Naive B cell (primary cell): ENCODE measurements at regions not wholly inside any gene's neighbourhood (a gene's known extent, or its start where the extent isn't known, plus 50 kb on each side); places are given as distances from the start of the nearest gene placed in this dataset.
"Not testable (repeated sequence)": the region's sequence is repeated elsewhere in the genome, so short reads cannot be mapped to it uniquely, and the experiment has no call there.

ENCODE experiments used
- ATAC-seq, 2 donors: fragments of 150-1000 bp; cut with Tn5 transposase; 2 replicates each; pipeline ENCODE4 v1.10.0; 2021; ENCODE audit warnings: low read depth in 2 of 2, mild to moderate bottlenecking in 2 of 2, moderate library complexity in 2 of 2
- DNase-seq: peaks from one replicate; pipeline ENCODE4 v3.0.0; 2022
- H3K27ac Mint-ChIP-seq, 6 donors: one replicate each; pipeline ENCODE4 v1.8.0; 2020 to 2022; ENCODE audit warnings: mild to moderate bottlenecking in 6 of 6, mixed read lengths in 6 of 6, moderate library complexity in 5 of 6, inconsistent platforms in 2 of 6
- H3K27me3 Mint-ChIP-seq, 3 donors: one replicate each; pipeline ENCODE4 v1.8.0; 2021 to 2022; ENCODE audit warnings: mixed read lengths in 3 of 3, mild to moderate bottlenecking in 1 of 3
- H3K36me3 Mint-ChIP-seq, 2 donors: one replicate each; pipeline ENCODE4 v1.8.0; 2020 to 2022; ENCODE audit warnings: mixed read lengths in 2 of 2, inconsistent platforms in 1 of 2, mild to moderate bottlenecking in 1 of 2
- H3K4me1 Mint-ChIP-seq, 3 donors: one replicate each; pipeline ENCODE4 v1.8.0; 2020 to 2022; ENCODE audit warnings: mixed read lengths in 3 of 3, inconsistent platforms in 1 of 3, mild to moderate bottlenecking in 1 of 3, moderate library complexity in 1 of 3
- H3K4me3 Mint-ChIP-seq, 8 donors: one replicate each; pipeline ENCODE4 v1.8.0; 2020 to 2022; ENCODE audit warnings: mild to moderate bottlenecking in 8 of 8, mixed read lengths in 8 of 8, moderate library complexity in 8 of 8, inconsistent platforms in 2 of 8
- H3K9me3 Mint-ChIP-seq, 7 donors: one replicate each; pipeline ENCODE4 v1.8.0; 2020 to 2022; ENCODE audit warnings: mixed read lengths in 7 of 7, mild to moderate bottlenecking in 5 of 7, inconsistent platforms in 2 of 7, moderate library complexity in 1 of 7

DNA sequence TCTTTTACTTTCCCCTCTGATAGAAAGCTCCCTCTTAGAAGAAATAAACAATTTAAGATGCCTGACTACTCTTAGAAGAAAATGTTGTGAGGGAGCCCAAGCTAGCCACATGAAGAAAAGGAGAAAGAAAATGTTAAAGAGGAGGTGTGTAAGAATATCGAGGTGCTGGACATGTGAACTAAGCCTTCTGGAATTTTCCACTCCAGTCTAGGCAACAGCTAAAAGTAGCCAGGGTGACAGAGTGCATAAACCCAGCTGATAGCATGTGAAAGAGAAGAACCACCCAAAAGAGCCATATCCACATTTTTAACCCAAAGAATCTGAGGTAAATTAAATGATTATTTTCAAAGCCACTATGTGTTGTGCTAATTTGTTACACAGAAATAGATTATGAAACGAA, 1690.6 kb upstream of the LRRTM3 start:
- ATAC-seq, result no peak
- Mint-ChIP-seq H3K27me3 (no peaks in the 10 kb centered on the region), H3K9me3 (peaks cover 0 to 10% (median 0%) of the 10 kb centered on the region in 7 donors), H3K4me3 (no peak overlapping the region), H3K27ac (no peak overlapping the region), H3K4me1 (no peaks in the 10 kb centered on the region), H3K36me3 (no peaks in the 10 kb centered on the region)
- no peak for DNase-seq

DNA sequence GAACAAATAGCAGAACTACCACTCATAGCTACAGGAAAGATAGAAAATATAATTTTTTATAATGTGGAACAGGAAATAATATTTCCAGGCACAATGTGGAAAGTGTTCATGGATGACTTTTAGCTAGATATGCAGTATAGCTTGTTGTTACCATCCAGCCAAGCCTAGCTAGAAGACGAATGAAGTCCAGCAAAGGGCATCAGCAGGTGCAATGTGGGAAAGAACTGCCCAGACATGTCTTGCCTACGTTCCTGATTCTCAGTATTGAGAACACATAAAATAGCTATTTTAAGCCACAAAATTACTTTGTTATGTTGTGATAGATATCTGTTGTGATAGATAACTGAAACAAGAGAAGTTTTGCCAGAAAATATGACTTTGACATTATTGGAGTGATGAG, 1690.0 kb upstream of the LRRTM3 start:
- no peaks in the 10 kb centered on the region for H3K27me3 Mint-ChIP-seq
- no peaks in the 10 kb centered on the region for H3K4me1 Mint-ChIP-seq
- peaks cover 0 to 10% (median 0%) of the 10 kb centered on the region in 7 donors for H3K9me3 Mint-ChIP-seq
- ATAC-seq (no peak), DNase-seq (no peak)
- H3K27ac Mint-ChIP-seq, result no peak overlapping the region
- no peak overlapping the region for H3K4me3 Mint-ChIP-seq
- no peaks in the 10 kb centered on the region for H3K36me3 Mint-ChIP-seq

DNA sequence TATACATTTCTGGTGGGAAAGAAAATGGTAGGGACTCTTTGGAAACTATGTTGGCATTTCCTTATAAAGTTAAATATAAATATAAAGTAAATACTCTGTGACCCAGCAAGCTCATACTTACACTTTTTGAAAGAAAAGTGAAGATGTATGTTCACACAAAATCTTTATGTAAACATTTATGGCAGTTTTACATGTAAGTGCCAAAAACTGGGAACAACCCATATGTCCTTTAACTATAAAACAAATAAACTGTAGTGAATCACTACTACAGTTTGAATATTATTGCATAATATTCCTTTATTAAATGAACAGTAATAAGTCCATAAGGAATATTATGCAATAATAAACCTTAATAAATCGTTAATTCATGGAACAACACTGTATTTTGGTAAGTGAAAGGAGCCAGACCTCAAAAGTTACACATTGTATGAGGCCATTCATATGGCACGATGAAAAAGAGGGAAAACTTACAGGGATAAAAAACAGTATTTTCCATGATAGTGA, 1660.3 kb upstream of the LRRTM3 start:
- Mint-ChIP-seq H3K27ac (no peak overlapping the region), H3K4me1 (no peaks in the 10 kb centered on the region), H3K9me3 (peaks cover 0 to 17% (median 5%) of the 10 kb centered on the region in 7 donors), H3K36me3 (no peaks in the 10 kb centered on the region), H3K27me3 (no peaks in the 10 kb centered on the region), H3K4me3 (no peak overlapping the region)
- no peak for DNase-seq
- no peak for ATAC-seq

DNA sequence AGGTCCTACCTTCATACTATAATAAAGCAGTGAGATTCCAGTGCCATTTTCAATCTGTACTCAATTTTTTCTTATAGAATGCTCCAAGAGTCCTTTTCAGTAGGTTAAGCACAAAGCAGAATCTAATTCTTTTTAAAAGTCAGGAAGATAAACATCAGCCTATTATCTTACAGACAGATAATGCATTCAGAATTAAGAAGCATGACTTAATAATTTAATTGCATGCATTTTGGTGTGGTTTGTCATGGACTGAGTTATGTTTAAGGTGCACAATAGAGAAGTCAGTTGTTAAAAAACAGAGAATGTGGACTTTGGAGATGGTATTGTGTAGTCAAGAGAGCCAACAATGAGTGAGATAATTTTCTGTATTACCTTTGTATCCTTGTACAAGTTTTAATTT, 1656.3 kb upstream of the LRRTM3 start:
- H3K27ac Mint-ChIP-seq, H3K4me3 Mint-ChIP-seq, H3K36me3 Mint-ChIP-seq, ATAC-seq, H3K4me1 Mint-ChIP-seq, DNase-seq, H3K9me3 Mint-ChIP-seq, H3K27me3 Mint-ChIP-seq: not testable (repeated sequence)

DNA sequence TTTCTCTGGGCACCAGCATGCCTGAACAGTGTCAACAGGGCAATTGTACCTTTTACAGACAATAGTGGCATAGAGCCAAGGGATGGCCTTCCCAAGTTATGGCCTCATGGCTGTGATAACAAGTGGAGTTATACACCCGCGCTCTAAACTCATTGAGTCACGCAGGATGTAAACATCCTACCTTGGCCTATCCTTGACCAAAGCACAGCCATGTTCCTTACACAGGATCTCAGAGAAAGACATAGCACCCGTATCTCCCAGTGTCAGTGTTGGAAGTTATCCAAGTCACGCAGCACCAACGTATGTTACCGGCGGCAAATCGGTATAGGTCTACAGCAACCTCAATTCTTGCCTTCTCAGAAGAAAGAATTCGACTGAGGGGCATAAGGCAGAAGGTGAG, 1654.9 kb upstream of the LRRTM3 start:
- no peak for ATAC-seq
- Mint-ChIP-seq H3K27me3 (no peaks in the 10 kb centered on the region), H3K27ac (no peak overlapping the region), H3K36me3 (no peaks in the 10 kb centered on the region), H3K4me1 (no peaks in the 10 kb centered on the region), H3K4me3 (no peak overlapping the region), H3K9me3 (peaks cover 0 to 6% (median 0%) of the 10 kb centered on the region in 7 donors)
- no peak for DNase-seq

DNA sequence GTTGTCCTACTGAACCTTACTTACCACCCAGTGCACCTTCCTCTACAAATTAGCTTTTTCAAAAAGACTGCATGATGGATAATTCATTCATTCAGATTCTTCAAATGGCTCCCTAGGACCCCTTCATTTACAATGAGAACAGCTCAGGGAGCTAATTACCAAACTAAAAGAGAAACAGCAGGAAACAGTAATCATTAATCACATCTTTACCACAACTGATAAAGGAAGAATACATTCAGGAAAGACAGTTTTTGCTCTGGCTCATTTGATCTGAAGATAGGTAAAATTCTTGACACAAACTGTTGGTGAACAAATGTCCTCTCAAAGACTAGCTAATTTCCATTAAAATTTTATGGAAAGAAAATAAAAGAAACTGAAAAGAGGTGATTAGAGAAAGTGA, 1652.7 kb upstream of the LRRTM3 start:
- no peaks in the 10 kb centered on the region for H3K4me1 Mint-ChIP-seq
- no peak for ATAC-seq
- H3K9me3 Mint-ChIP-seq, result peaks cover 0 to 6% (median 0%) of the 10 kb centered on the region in 7 donors
- H3K27me3 Mint-ChIP-seq, result no peaks in the 10 kb centered on the region
- no peaks in the 10 kb centered on the region for H3K36me3 Mint-ChIP-seq
- no peak overlapping the region for H3K4me3 Mint-ChIP-seq
- no peak for DNase-seq
- H3K27ac Mint-ChIP-seq, result no peak overlapping the region

DNA sequence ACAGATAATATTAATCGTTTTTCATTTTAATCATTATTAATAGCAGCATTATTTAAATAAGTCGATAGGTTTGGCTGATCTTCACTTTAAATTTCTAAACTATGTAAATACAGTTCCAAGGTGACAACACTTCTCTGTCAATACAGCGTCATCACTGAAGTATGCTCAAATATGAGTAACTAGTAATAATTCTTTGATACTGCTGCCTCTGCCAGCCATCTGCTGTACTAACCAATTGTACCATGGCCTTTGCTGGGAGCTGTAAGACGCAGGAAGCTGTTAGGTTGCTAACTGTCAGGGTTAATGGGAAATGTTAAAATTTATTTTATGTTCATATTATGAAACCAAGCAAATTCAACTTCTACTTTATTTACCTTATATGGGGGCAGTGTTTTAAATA, 1650.5 kb upstream of the LRRTM3 start:
- no peaks in the 10 kb centered on the region for H3K27me3 Mint-ChIP-seq
- H3K4me3 Mint-ChIP-seq, result no peak overlapping the region
- H3K9me3 Mint-ChIP-seq, result peaks cover 0 to 10% (median 4%) of the 10 kb centered on the region in 7 donors
- H3K27ac Mint-ChIP-seq, result no peak overlapping the region
- H3K4me1 Mint-ChIP-seq, result no peaks in the 10 kb centered on the region
- DNase-seq, result no peak
- ATAC-seq, result no peak
- H3K36me3 Mint-ChIP-seq, result no peaks in the 10 kb centered on the region

DNA sequence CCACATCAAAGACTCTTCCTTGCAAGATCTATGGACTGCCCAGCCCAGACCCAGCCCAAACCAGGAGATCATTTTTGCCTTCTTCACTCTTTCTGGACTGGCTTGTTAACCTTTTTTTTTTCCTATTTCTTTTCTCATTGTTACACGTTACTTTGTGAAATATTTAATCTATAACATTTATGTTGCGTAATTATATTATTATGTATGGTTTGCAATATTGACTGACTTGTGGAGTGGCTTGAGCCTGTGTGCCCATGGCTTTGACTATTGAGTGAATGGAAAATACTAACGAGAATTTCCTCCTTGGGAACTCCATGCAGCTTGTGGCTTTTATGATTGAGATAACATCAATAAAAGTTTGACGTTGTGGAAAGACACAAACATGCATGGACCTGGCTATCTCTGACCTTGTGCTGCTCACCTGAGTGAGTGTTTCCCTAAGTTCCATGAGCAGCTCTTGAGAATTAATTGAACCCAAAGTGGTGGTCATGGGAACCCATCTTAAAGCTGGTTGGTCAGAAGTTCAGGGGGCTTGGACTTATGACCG, 1641.3 kb upstream of the LRRTM3 start:
- Mint-ChIP-seq H3K4me1 (no peaks in the 10 kb centered on the region), H3K9me3 (peaks cover 0 to 10% (median 6%) of the 10 kb centered on the region in 7 donors), H3K36me3 (no peaks in the 10 kb centered on the region), H3K27ac (no peak overlapping the region), H3K27me3 (no peaks in the 10 kb centered on the region), H3K4me3 (no peak overlapping the region)
- ATAC-seq (no peak), DNase-seq (no peak)

DNA sequence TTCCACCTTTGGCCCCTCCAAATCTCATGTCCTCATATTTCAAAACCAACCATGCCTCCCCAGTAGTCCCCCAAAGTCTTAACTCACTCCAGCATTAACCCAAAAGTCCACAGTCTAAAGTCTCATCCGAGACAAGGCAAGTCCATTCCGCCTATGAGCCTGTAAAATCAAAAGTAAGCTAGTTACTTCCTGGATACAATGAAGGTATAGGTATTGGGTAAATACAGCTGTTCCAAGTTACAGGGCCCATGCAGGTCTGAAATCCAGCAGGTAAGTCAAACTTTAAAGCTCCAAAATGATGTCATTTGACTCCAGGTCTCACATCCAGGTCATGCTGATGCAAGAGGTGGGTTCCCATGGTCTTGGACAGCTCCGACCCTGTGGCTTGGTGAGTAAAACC, 1640.1 kb upstream of the LRRTM3 start:
- not testable (repeated sequence) for H3K4me1 Mint-ChIP-seq, H3K4me3 Mint-ChIP-seq, H3K27me3 Mint-ChIP-seq, ATAC-seq, DNase-seq, H3K27ac Mint-ChIP-seq, H3K36me3 Mint-ChIP-seq
- peaks cover 0 to 14% (median 4%) of the 10 kb centered on the region in 7 donors for H3K9me3 Mint-ChIP-seq

DNA sequence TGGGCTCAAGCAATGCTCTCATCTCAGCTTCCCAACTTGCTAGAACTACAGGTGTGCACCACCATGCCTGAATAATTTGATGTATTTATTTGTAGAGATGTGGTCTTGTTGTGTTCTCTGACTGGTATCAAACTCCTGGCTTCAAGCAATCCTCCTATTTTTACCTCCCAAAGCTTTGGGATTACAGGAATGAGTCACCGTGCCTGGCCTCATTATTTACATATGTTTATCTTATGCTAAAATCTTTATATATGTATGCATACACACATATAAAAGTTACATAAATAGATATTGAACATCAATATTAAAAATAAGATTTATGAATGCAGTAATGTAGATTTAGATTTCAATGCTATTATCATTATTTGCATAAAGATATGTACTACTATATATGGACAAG, 1634.5 kb upstream of the LRRTM3 start:
- H3K27me3 Mint-ChIP-seq, result no peaks in the 10 kb centered on the region
- DNase-seq (no peak), ATAC-seq (no peak)
- peaks cover 0 to 5% (median 3%) of the 10 kb centered on the region in 7 donors for H3K9me3 Mint-ChIP-seq
- H3K27ac Mint-ChIP-seq, result no peak overlapping the region
- H3K4me1 Mint-ChIP-seq, result no peaks in the 10 kb centered on the region
- no peak overlapping the region for H3K4me3 Mint-ChIP-seq
- H3K36me3 Mint-ChIP-seq, result no peaks in the 10 kb centered on the region

DNA sequence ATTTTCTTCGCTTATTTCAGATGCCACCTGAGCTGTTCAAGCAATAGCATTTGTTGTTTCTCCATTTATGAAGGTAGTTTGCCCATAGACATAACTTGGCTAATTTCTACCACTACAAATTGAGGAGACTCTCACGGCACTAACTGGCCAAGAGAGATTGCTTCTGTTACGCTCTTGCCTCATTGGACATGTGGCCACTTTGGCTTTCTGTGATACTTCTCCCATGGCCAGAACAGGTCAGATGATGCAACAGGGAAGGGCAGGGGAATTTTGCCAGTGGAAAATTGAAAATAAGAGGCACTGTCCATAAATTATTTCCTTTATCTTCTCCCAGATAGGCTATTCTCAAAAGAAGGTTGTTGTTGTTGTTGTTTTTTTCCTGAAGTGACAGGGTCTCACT, 1633.3 kb upstream of the LRRTM3 start:
- H3K27ac Mint-ChIP-seq, result no peak overlapping the region
- peaks cover 0 to 8% (median 0%) of the 10 kb centered on the region in 7 donors for H3K9me3 Mint-ChIP-seq
- no peaks in the 10 kb centered on the region for H3K4me1 Mint-ChIP-seq
- DNase-seq (no peak), ATAC-seq (no peak)
- no peaks in the 10 kb centered on the region for H3K36me3 Mint-ChIP-seq
- no peak overlapping the region for H3K4me3 Mint-ChIP-seq
- H3K27me3 Mint-ChIP-seq, result no peaks in the 10 kb centered on the region

DNA sequence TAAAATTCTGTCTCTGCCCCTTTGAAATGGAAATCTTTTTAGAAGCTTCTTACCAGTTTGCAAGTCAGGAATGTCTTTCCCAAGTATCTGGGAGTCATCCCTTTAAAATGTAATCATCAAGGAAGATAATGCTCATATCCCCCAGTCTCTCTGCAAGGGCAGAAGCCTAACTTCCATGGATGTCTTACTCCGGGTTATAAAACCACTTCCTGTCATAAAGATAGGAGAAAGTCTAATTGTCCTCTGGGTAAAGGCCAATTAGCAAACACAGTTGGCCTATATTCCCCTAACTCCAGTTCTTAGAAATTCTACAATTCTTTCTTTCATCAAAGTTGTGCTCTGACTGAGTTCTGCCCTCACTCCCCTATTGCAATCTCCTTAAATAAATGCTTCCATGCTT, 1631.5 kb upstream of the LRRTM3 start:
- Mint-ChIP-seq H3K4me1 (no peaks in the 10 kb centered on the region), H3K27me3 (no peaks in the 10 kb centered on the region), H3K36me3 (no peaks in the 10 kb centered on the region), H3K4me3 (no peak overlapping the region), H3K27ac (no peak overlapping the region), H3K9me3 (peaks cover 0 to 8% (median 0%) of the 10 kb centered on the region in 7 donors)
- ATAC-seq (no peak), DNase-seq (no peak)

DNA sequence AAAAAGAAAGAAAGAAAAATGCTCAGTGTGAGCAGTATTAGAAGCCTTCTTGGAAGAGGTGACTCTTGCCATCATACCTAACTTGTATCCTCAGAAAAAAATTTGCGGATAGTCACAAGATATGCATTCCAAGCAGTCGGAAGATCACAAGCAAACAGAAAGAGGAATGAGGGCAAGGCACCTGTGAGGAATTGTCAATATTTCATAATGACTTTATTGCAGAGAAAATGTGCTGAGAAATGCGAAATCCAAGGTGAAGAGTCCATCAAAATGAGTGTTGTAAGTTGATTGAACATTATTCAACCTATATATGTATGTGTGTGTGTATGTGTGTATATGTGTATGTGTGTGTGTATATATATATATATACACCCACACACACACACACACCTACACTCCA, 1624.7 kb upstream of the LRRTM3 start:
- no peaks in the 10 kb centered on the region for H3K4me1 Mint-ChIP-seq
- peaks cover 0 to 7% (median 0%) of the 10 kb centered on the region in 7 donors for H3K9me3 Mint-ChIP-seq
- H3K36me3 Mint-ChIP-seq, result no peaks in the 10 kb centered on the region
- no peaks in the 10 kb centered on the region for H3K27me3 Mint-ChIP-seq
- ATAC-seq (no peak), DNase-seq (no peak)
- H3K27ac Mint-ChIP-seq, result no peak overlapping the region
- H3K4me3 Mint-ChIP-seq, result no peak overlapping the region

DNA sequence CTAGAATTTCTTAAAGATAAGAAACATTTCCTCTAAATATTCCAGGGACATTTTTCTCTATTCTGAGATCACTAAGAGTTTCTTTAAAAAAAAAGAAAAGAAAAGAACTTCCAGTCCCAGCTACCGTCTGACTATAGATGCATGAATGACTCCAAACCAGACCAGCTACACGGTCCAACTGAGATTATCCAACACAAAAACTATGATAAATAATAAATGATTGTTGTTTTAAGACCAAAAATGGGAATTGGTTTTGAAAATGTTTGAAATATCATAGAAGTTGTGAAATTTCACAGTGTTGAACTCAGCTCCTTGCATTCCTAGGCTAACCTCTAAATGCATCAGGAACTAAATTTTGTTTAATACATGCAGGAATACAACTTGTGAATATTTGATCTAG, 1619.6 kb upstream of the LRRTM3 start:
- Mint-ChIP-seq H3K36me3 (no peaks in the 10 kb centered on the region), H3K4me1 (no peaks in the 10 kb centered on the region), H3K27me3 (no peaks in the 10 kb centered on the region), H3K9me3 (peaks cover 0 to 1% (median 0%) of the 10 kb centered on the region in 7 donors), H3K4me3 (no peak overlapping the region), H3K27ac (no peak overlapping the region)
- DNase-seq (no peak), ATAC-seq (no peak)

DNA sequence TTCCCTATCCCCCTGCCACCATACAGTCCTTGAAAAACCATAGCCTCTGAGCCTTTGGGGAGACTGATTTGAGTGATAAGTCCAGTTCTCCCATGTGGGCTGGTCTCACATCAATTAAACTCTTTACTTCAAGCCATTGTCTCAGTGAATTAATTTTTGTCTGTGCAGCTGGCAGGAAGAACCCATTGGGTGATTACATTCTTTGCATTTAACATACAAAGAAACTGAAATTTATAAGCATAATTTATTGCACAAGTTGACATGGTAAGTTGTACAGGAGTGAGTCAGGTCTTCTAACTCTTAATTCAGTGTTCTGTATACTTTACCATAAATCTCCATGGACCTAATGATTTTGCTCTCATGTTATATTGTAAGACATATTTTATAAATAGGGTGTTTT, 1613.0 kb upstream of the LRRTM3 start:
- Mint-ChIP-seq H3K4me3 (no peak overlapping the region), H3K4me1 (no peaks in the 10 kb centered on the region), H3K27me3 (no peaks in the 10 kb centered on the region), H3K36me3 (no peaks in the 10 kb centered on the region), H3K9me3 (peaks cover 0 to 5% (median 0%) of the 10 kb centered on the region in 7 donors), H3K27ac (no peak overlapping the region)
- ATAC-seq (no peak), DNase-seq (no peak)
